CMK (cell line): ENCODE measurements at regions not wholly inside any gene's neighbourhood (a gene's known extent, or its start where the extent isn't known, plus 50 kb on each side); places are given as distances from the start of the nearest gene placed in this dataset.
"Not testable (repeated sequence)": the region's sequence is repeated elsewhere in the genome, so short reads cannot be mapped to it uniquely, and the experiment has no call there.

Experiments used
- DNase-seq: peaks from one replicate; pipeline ENCODE4 v3.0.0-alpha.2; 2010; ENCODE audit warnings: low read depth

DNA sequence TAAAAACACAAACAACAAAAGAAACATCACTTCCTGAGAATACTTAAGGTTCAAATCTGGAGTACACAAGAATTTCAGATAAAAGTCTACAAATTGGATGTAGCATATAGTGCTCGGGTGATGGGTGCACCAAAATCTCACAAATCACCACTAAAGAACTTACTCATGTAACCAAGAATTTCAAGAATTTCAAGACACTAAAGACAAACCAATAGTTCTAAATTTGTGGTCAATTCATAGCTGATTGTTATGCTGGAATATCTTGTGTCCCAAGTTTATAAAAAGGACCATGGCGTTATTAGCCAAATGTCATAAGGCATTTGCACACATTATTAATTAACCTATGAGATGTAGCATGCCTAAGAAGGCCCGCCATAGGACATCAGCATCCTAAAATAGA lies 1204.1 kb upstream of the AUTS2 start:
- no peak for DNase-seq

DNA sequence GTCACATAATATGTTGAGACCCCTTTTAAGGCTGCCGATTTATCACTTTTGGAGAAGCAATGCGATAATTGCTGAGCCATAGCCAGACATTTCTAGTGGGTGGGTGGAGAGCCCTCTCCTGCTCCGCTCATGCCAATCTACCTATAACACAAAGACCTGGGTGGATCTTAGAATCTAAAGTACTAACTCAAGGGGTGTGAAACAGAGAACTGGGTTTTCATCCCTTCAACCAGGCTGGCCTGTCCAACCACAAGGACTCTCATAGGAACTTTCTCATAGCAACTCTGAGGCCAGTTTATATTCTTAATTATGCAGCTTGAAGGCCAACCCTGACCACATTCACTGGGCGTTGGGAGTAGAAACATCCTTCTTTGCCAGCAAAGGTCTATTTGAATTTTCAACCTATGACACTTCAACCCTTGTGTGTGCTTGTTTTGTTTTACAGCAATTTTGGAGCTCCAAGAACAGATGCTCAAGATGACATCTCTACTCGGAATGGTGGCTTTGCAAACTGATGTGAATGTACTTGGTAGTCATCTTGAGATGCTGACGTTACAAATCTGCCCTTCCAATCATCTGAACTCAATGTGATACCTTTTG lies 1198.2 kb upstream of the AUTS2 start:
- no peak for DNase-seq

DNA sequence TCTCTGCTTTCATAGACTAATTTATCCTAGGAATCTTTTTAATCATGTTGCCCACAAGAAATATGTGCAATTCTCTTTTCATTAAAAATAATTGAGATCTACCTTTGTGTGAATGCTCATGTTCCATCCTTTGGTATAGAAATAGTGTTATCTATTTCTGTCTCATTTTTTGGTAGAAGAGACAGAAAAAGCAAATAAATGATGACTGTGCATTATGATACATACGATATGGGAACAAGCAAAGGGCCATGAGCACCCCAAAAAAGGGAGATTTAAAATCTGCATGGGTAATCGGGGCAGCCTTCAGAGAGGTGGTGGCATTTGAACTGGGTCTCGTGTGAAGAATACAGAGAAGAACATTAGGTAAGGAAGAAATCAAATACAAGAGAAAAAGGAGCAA lies 1197.5 kb upstream of the AUTS2 start:
- DNase-seq: no peak

DNA sequence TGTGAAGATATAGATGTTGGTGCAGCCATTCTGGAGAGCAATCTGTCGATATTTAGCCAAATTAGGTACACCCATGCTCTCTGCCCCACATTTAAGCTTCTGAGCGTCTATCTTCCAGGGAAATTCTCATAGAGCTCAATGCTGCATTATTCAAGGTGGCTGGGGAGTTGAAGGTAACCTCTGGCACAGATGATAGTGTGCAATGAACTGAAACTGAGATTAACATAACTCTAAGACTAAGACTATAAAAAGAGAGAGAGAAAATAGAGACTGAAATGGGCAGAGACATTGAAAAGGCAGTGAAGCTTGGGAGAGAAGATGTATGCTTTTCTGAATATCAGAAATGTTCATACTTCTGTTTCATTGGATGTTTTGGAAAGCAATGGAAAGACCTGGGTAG lies 1197.0 kb upstream of the AUTS2 start:
- DNase-seq: no peak

DNA sequence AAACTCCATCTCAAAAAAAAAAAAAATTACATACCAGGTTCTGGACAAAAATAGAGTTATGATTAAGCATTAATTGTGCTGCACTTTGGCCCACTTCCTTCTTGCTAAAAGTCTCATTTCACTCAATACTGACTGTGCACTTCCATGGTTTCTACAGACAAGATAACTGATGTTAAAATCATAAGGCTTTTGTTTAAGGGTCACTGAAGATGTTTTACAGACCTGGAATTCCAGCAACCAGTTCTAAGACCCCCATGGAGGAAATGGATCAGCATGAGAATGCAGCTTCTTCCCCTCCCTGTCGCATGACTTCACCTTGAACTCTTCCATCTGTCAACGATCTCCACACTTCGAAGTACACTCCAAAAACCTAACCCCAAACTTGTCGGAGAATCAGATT lies 1191.8 kb upstream of the AUTS2 start:
- no peak for DNase-seq

DNA sequence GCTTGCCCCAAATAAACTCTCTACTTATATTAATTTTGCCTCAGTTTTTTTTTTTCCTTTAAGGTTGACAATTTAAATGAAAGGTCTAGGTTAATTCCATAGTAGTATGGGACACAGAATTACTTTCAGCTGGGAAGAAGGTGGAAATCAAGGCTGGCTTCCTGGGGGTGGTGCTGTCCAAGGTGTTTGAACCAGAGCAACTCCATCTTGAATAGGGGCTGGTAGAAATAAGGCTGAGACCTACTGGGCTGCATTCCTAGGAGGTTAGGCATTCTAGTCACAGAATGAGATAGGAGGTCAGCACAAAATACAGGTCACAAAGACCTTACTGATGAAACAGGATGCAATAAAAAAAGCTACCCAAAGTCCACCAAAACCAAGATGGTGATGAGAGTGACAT lies 1190.8 kb upstream of the AUTS2 start:
- DNase-seq: no peak

DNA sequence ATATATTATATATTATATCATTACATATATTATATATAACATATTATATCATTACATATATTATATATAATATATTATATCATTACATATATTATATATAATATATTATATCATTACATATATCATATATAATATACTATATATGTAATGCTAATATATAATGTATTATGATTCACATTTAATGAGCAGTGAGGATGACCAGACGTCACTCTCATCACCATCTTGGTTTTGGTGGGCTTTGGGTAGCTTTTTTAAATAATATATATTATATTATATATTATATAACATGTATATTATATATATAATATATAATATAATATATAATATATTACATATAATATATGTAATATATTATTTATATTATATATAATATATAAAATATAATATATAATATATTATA lies 1189.4 kb upstream of the AUTS2 start:
- DNase-seq: no peak

DNA sequence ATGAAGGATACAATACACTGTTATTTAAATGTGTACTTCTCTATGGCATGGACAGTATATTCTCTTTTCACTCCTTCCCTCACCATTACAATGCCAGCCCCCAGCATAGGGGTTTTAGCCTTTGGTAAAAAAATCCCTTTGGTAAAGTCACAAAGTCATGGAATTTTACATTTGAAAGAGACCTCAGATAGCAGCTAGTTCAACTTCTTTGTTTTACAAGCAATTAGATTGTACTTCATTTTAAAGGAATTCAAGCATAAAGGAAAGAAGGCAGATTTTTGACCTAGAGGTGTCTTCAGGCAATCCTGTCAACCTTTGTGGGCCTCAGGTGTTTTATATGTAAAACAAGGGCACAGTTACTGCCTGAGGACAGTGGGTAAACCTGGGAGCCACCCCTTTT lies 1188.4 kb upstream of the AUTS2 start:
- no peak for DNase-seq

DNA sequence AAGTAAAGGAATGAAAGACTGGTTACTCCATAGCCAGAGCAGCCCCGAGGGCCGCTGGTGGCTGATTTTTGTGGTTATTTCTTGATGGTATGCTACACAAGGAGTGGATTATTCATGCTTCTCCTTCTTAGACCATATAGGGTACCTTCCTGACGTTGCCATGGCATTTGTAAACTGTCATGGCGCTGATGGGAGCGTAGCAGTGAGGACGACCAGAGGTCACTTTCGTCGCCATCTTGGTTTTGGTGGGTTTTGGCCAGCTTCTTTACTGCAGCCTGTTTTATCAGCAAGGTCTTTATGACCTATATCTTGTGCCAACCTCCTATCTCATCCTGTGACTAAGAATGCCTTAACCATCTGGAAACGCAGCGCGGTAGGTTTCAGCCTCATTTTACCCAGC lies 1187.6 kb upstream of the AUTS2 start:
- DNase-seq: not testable (repeated sequence)

DNA sequence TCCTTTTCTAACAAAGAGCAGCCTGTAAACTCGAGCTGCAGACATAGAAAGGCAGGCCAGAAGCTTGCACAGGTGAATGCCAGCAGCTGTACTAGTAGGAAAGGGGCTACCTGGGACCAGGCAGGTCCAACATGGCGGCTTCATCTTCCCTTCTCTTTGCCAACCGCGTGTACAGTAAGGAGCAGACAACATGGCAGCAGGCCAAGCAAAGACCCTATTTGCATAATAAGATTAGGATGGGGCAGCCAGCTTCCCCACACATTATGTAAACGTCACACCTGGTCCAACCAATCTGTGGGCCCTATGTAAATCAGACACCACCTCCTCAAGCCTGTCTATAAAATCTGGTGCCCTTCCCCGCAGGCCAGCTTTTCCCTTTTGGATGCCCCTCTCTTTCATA lies 1186.5 kb upstream of the AUTS2 start:
- DNase-seq: no peak

DNA sequence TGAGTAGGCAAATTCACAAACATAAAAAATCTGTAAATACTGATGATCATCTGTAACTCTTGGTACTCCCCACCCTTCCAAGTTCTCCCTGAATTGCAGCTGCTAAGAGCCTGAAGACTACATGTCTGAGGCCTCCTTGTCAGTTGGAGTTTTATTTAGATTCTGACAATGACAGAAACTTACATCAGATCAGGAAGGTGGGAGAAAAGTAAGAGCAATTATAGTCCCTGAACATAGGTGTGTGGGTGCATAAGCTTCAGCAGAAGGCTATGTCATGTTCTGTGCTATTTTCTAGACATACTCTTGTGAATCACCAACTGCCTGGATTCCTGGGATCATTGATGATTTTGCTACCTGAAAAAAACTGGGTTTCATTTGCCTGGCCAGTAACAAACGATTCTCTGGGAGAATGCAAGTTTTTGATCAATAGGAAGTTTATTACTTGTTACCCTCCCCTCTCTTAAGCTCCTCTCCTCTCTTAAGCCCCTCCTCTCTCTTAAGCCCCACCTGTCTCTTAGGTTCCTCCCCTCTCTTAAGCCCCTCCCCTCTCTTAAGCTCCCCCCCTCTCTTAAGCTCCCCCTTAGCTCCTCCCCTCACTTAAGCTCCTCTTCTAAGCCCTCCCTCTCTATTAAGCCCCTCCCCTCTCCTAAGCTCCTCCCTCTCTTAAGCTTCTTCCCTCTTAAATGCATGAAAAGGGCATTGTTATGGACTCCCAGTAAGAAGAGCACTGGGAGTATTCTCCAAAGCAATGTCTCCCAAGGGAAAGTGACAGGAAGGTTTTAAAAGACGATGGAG lies 1183.4 kb upstream of the AUTS2 start:
- no peak for DNase-seq

DNA sequence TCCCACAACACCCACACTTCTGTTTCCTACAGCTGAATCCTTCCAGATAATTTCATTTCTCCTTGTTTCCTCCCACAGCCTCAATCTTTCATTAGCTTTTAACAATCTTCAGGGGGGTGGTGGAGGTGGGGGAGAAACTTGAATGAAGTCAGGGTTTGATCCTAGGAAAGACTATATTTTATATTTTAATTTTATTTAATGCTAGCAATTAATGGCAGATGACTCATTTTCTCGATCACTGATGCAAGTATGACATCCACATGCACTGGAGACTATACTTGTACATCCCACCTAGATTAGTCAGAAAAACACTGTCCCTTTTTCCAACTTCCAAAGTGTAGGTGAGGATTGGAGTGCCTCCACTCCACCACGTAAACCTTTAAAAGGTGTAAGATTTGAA lies 1181.3 kb upstream of the AUTS2 start:
- no peak for DNase-seq

DNA sequence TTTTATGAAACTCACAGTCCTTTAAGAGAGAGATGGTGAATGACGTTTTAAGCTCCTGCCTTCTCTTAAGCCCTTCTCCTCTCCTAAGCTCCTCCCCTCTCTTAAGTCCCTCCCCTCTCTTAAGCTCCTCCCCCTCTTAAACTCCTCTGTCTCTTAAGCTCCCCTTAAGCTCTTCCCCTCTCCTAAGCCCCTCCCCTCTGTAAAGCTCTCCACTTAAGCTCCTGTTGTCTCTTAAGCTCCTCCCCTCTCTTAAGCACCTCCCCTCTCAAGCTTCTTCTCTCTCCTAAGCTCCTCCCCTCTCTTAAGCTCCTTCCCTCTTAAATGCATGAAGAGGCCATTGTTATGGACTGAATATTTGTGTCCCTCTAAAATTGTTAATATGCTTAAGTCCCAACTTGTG lies 1180.6 kb upstream of the AUTS2 start:
- DNase-seq: peak; percentile 24

DNA sequence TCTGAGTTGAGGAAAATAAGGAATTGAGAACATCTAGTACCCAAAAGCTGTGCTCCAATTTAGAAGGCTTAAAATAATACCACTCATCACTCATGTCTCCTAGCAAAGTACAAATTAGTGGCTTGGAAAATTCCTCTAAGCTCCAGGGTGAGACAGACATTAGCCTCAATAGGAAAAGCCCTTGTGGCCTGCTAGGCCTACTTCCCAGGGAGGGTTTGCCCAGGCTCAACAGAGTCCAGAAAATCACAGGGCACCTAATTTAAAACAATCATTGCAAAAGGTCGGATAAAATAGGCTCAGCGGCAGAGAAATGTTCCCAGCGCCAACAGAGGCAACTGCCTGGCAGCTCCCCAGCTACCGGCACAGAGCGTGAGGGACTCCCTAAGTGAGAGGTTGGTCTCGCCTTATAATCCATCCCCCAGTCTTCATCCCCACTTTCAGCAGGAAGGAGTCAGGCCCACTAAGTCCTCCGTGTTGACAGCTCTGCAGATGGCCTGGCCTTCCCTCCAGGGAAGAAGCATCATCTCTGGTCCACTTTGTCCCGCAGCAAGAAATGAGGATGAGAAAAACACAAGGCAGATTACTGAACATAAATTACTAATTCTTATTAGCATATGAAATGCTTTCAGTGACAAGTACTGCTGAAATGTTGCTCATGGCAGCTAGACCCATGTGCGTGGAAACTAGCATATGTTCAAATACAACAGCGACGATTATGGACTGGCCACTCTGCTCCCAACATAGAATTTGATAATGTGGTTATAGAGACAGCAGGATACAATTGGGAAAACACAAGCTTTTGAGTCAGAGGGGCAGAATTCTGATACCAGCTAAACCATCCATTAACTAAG lies 1177.7 kb upstream of the AUTS2 start:
- DNase-seq: no peak

DNA sequence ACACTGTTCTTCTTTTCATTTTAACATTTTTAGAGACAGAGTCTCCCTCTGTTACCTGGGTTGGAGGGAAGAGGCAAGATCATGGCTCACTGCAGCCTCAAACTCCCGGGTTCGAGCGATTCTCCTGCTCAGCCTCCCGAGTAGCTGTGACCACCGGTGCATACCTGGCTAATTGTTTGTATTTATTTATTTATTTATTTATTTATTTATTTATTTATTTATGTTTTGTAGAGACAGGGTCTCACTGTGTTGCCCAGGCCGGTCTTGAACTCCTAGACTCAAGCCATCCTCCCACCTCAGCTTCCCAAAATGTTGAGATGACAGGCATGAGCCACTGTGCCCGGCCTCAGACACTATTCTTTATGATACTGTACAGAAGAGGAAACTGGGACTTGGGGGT lies 1176.6 kb upstream of the AUTS2 start:
- no peak for DNase-seq

DNA sequence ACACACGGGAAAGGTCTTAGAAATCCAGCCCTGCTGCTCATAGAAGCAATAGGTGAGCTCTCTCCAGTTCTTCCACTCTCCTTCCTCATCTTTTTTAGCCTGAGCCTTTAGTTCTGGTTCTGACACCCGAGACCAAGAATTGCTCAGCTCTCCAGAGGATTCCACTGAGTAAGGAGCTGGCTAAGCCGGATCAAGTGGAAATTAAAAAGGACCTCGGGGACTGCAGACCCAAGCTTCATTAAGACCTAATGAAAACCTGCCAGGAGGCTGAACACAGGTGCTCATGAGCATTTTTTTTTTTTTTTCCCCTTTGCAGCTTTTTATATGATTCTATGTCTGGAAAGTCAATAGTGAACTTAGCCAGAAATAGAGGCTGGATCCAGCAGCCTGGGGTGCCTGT lies 1176.0 kb upstream of the AUTS2 start:
- no peak for DNase-seq

DNA sequence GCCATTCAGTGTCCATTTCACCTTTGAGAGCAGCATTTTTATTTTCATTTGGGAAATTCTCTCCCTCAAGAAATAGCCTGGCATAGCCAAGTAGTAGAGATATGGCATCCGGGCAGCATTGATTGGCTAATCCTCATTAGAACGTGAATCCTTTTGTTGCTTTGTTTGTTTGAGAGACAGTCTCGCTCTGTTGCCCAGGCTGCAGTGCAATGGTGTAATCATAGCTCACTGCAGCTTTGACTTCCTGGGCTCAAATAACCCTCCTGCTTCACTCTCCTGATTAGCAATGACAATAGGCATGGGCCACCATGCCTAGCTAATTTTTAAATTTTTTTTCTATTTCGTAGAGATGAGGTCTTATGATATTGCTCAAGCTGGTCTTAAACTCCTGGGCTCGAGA lies 1174.9 kb upstream of the AUTS2 start:
- DNase-seq: no peak

DNA sequence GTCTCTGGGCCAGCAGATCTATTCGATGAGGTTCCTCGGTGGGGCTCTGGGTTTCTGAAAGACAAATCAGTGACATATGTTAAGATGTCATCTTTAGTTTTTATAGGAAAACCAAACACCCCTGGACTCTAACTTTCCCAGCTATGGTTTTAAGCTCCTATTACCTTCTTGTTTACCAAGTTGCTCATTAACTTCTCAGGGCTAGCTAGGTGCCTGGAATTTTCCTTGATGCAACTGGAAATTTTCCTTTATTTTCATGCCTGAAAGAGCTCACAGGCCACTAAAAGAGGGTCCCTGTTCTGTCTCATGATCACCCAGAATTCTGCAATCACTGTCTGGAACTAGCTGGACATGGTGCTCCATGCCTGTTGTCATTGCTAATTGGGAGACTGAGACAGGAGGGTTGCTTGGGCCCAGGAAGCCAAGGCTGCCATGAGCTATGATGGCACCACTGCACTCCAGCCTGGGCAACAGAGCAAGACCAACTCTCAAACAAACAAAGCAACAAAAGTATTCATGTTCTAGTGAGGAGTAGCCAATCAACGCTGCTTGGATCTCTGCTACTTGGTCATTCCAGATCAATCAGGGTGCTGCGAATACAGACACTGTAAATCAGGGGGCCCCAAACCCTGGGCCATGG lies 1173.5 kb upstream of the AUTS2 start:
- no peak for DNase-seq

DNA sequence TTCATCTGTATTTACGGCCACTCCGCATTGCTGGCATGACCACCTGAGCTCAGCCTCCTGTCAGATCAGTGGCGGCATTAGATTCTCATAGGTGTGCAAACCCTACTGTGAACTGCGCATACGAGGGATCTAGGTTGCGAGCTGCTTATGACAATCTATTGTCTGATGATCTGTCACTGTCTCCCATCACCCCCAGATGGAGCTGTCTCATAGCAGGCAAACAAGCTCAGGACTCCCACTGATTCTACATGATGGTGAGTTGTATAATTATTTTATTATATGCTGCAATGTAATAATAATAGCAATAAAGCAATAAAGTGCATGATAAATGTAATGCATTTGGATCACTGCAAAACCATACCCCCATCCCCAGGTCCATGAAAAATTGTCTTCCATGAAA lies 1172.9 kb upstream of the AUTS2 start:
- no peak for DNase-seq

DNA sequence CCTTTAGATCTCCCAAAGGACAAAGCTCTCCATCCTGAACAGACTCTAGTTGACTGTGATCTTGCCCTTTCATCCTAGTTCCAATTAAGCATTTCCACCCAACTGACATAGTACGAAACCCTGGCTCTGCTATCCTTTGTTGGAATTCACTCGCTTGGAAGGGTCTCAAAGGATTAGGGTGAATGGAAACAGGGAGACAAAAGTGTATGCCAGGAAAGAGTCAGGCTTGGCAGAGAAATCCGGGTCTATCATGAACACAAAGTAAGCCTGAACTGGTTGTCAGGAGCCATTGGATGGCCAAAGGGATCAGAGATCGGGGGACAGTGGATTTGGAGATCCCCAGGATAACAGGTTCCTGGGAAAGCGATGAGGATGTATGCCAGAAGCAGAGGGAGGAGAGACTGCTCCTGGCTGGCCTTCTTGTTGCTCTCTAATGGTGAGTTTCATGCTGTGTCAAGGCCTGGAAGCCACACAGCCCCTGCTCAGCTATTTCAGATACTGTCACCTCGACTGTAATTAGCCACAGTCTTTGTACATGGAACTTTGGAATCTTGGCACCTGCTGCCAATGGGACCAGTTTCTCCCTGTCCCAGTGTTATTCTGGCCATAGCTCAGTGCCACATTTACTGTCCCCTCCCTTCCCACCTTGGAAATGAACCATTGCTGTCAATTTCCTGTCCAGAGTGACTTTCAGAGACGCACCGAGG lies 1168.7 kb upstream of the AUTS2 start:
- no peak for DNase-seq

DNA sequence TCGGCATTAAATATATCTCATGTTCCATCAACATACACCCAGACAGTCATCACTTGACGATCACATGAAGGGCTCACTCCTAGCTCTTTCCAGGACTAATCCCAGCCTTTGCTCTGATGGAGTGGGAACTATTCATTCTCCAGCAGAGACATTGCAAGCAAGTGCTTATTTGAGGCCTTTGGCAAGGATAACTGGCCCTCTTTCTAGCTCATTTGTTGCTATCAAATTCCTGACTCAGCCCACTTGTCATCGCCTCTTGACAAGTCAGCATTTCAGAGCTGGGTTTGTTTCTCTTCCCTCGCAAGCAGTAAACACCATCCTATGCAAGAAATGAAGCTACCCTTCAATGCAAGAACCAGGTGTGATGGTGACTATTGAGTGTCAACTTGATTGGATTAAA lies 1165.7 kb upstream of the AUTS2 start:
- DNase-seq: no peak

DNA sequence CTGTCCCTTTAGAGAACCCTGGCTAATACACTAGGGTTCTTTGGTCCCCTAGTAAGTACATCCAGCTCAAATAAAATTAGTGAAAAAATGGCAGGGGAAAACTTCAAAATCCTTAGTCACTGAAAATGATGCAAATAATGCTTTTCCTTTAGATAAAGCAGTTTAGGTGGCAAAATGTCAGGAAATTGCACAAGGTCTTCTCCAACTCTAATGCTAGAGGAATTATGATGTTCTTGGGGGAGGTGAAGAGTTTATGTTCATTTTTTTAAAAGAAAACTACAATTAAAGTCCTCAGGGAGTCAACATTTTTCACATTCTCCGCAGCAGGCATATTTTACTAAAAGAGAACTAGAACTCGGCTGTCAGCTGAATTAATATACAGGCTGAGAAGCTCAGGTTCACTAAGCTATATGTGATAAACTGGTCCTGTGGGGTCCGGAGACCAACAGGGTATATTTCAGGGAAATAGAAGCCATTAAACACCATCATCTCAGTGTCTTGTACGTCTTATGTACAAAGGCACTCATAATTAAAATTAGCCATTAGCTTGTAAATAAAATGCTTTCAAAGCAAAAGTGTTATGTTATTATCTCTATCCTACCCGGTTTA lies 1164.7 kb upstream of the AUTS2 start:
- DNase-seq: no peak
